NT2/D1 (cell line): ENCODE measurements at regions not wholly inside any gene's neighbourhood (a gene's known extent, or its start where the extent isn't known, plus 50 kb on each side); places are given as distances from the start of the nearest gene placed in this dataset.

ENCODE experiments used
- DNase-seq: peaks from one replicate; pipeline ENCODE4 v3.0.0-alpha.2; 2011; ENCODE audit warnings: low read depth, low spot score
- H3K27me3 ChIP-seq: 2 replicates; pipeline ENCODE4 v1.6.0; 2011; ENCODE audit warnings: mild to moderate bottlenecking; ENCODE audit not compliant: insufficient read length, insufficient read depth
- H3K36me3 ChIP-seq: 2 replicates; pipeline ENCODE4 v1.6.1; 2011; ENCODE audit warnings: mild to moderate bottlenecking, low read length, mixed read lengths; ENCODE audit not compliant: insufficient read depth, insufficient read length
- H3K4me1 ChIP-seq: 2 replicates; pipeline ENCODE4 v1.5.1; 2011; ENCODE audit not compliant: insufficient read depth, insufficient read length
- H3K4me3 ChIP-seq: 2 replicates; pipeline ENCODE4 v1.5.1; 2011; ENCODE audit warnings: low read depth; ENCODE audit not compliant: insufficient read length
- H3K9ac ChIP-seq: 2 replicates; pipeline ENCODE4 v1.6.0; 2011; ENCODE audit warnings: low read depth; ENCODE audit not compliant: insufficient read length
- H3K9me3 ChIP-seq: 2 replicates; pipeline ENCODE4 v1.5.1; 2011; ENCODE audit warnings: mild to moderate bottlenecking, low read length; ENCODE audit not compliant: insufficient read depth
- SUZ12 ChIP-seq: IDR thresholded peaks from 2 replicates; pipeline ENCODE4 v1.6.1; 2011; ENCODE audit not compliant: insufficient read length, insufficient read depth; ENCODE audit errors: extremely low read depth
- YY1 ChIP-seq: IDR thresholded peaks from 2 replicates; pipeline ENCODE4 v1.6.1; 2011; ENCODE audit not compliant: insufficient read length, insufficient read depth
- ZNF274 ChIP-seq: IDR thresholded peaks from 2 replicates; pipeline ENCODE4 v1.6.1; 2011; ENCODE audit warnings: mild to moderate bottlenecking, low read depth, low read length

DNA sequence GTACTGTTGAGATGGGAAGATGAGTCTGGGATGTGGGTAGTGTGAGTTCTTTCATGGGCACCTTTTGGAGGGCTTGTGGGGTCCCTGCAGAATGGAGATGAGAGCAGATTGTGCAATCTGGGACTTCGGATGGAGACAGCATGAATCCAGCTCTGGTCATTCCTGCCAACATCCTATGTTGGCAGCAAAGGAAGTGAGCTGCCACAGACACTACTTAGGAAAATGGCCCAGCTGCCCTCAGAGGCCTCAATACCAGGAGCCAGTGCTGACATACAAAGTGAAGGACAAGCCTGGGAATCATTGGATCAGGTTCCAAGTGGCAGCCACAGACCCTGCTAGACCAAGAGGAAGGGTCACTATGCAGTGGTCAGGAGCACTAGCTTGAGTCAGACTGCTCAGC is 402.8 kb downstream of the CDK5RAP2 start:
- TF ChIP-seq YY1: no peak
- TF ChIP-seq SUZ12: no peak
- TF ChIP-seq ZNF274: no peak
- H3K4me3 ChIP-seq: no peak overlapping the region
- no peaks in the 10 kb centered on the region for H3K4me1 ChIP-seq
- H3K9ac ChIP-seq: no peak overlapping the region
- no peak for DNase-seq
- no peaks in the 10 kb centered on the region for H3K36me3 ChIP-seq
- H3K27me3 ChIP-seq: no peaks in the 10 kb centered on the region
- no peaks in the 10 kb centered on the region for H3K9me3 ChIP-seq

DNA sequence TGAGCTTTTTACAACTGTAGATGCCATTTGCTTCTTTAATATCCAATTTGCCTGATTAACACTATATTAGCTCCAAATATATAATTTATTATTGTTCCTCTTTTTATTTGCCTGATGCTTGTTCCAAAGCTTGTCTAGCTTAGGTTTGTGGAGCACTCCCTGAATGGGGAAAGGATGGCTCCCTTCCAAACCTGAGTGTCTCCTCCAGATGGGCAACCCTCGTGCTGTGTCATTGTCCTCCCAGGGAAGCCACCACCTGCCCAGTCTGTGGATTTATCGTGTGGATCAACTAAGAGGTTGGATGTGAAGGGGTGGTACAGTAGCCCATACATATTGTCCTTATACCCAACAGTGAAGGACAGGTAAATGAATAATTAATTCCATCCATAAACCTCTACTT is 404.9 kb downstream of the CDK5RAP2 start:
- no peak overlapping the region for H3K4me3 ChIP-seq
- H3K36me3 ChIP-seq: no peaks in the 10 kb centered on the region
- no peaks in the 10 kb centered on the region for H3K27me3 ChIP-seq
- H3K9me3 ChIP-seq: no peaks in the 10 kb centered on the region
- H3K9ac ChIP-seq: no peak overlapping the region
- H3K4me1 ChIP-seq: no peaks in the 10 kb centered on the region
- no peak for DNase-seq
- no peak for TF ChIP-seq SUZ12
- TF ChIP-seq YY1: no peak
- no peak for TF ChIP-seq ZNF274

DNA sequence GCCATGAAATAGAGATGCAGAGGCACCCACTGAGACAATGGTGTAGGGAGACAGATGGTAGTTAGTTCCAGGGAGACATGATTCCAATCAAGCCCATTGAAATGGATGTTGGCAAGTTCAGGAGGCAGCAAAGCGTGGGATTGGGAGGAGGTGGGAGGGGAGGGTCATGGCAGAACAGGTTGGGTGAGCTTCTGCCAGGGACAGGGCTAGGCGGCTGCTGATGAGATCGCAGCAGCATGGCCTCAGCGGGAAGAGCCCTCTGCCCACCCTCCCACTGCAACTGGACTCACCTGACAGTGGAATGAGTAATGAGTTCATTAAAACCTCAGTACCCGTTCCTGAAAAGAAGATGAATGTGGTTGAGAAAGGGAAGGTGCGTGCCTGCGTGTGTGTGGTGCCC is 418.2 kb downstream of the CDK5RAP2 start:
- TF ChIP-seq YY1: no peak
- no peaks in the 10 kb centered on the region for H3K36me3 ChIP-seq
- no peaks in the 10 kb centered on the region for H3K9me3 ChIP-seq
- no peak overlapping the region for H3K4me3 ChIP-seq
- H3K4me1 ChIP-seq: no peaks in the 10 kb centered on the region
- H3K27me3 ChIP-seq: peaks cover 3% of the 10 kb centered on the region
- H3K9ac ChIP-seq: no peak overlapping the region
- DNase-seq: no peak

DNA sequence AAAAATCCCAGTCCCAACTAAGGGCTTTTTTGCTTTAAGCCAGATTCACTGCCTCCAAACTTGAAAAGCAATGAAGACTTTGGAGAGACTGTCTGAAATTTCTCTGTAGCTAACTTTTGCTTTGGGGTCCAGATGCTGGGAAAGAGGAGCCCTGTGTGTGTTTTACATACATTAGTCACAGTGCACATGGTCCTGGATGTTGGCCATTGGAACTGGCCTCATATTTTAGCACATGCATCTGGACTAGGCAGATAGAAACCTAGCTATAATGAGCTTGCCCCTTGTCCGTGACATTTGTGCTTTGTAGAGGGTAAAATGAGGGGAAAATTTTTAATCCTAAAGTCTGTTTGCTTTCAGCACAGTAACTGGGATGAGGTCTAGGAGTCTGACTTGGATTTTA is 421.7 kb downstream of the CDK5RAP2 start:
- peaks cover 3% of the 10 kb centered on the region for H3K27me3 ChIP-seq
- no peak overlapping the region for H3K9ac ChIP-seq
- no peaks in the 10 kb centered on the region for H3K36me3 ChIP-seq
- TF ChIP-seq YY1 (no peak), ZNF274 (no peak), SUZ12 (no peak)
- no peak overlapping the region for H3K4me3 ChIP-seq
- H3K9me3 ChIP-seq: no peaks in the 10 kb centered on the region
- H3K4me1 ChIP-seq: no peaks in the 10 kb centered on the region
- no peak for DNase-seq

DNA sequence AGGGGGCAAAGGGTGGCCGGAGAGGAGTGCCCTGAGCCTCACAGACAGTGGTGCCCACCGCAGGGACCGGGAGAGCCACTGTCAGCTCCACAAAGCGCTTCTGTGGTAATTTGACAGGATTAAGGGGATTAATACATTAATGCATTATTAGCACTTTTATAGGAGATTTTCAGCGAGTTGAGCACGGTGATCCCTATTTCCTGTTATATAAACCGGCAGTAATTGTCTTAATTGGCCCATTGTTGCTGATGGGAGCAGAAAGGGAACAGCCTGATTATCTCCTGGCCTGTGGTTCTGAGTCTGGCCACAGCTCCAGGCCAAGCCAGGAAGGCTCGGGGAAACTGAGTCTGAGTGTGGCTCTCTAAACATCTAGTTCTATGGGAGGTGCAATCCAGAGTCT is 423.6 kb downstream of the CDK5RAP2 start:
- Histone ChIP-seq H3K36me3 (no peaks in the 10 kb centered on the region), H3K4me3 (no peak overlapping the region), H3K9ac (no peak overlapping the region), H3K27me3 (no peaks in the 10 kb centered on the region), H3K9me3 (no peaks in the 10 kb centered on the region), H3K4me1 (no peaks in the 10 kb centered on the region)
- no peak for DNase-seq
- TF ChIP-seq ZNF274 (no peak), SUZ12 (no peak)

DNA sequence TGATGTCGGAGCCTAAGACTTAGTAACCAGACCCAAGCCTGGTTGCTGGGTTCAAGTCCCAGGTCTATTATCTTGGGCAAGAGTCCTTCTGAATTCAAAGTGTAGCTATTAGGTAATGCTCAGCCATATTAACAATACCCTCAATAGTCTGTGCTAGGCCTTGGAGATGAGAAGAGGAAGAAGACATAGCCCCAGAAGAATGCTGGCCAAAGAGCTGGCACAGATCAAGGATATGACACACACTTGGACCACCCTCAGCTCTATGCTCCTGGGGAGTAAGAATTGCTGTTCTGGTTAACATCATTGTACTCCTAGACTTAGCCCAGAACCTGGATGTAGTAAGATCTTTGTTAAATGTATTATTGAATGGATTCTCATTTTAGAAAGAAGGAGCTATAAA is 426.7 kb downstream of the CDK5RAP2 start:
- H3K9ac ChIP-seq: no peak overlapping the region
- TF ChIP-seq YY1 (no peak), ZNF274 (no peak), SUZ12 (no peak)
- H3K36me3 ChIP-seq: no peaks in the 10 kb centered on the region

DNA sequence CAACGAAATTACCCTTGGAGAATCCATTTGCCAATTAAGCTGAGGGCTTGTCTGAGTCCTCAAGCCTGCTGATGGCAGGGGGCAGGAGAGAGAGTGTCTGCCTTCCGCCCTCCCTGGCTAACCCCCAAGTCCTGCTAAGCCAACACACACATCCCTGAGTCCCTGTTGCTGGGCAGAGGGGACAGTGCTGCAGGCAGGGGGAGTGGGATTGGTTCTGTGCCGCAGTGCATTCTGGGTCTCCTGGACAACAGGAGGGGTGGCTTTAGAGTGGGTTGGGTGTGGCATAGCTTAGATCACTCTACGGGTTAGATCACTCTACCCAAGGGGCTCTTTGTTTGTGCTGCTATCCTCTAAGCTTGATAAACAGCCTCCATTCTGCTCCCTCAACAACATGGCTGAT is 427.7 kb downstream of the CDK5RAP2 start:
- H3K4me3 ChIP-seq: no peak overlapping the region
- no peaks in the 10 kb centered on the region for H3K27me3 ChIP-seq
- H3K9ac ChIP-seq: no peak overlapping the region
- no peaks in the 10 kb centered on the region for H3K4me1 ChIP-seq
- TF ChIP-seq SUZ12: no peak
- TF ChIP-seq ZNF274: no peak
- no peak for TF ChIP-seq YY1
- H3K9me3 ChIP-seq: no peaks in the 10 kb centered on the region
- no peaks in the 10 kb centered on the region for H3K36me3 ChIP-seq
- peak; percentile 35 for DNase-seq

More for the DNA sequence above, 426.7 kb downstream of the CDK5RAP2 start:
- no peak for DNase-seq
- H3K9me3 ChIP-seq: no peaks in the 10 kb centered on the region
- no peaks in the 10 kb centered on the region for H3K4me1 ChIP-seq
- no peaks in the 10 kb centered on the region for H3K27me3 ChIP-seq
- H3K4me3 ChIP-seq: no peak overlapping the region

DNA sequence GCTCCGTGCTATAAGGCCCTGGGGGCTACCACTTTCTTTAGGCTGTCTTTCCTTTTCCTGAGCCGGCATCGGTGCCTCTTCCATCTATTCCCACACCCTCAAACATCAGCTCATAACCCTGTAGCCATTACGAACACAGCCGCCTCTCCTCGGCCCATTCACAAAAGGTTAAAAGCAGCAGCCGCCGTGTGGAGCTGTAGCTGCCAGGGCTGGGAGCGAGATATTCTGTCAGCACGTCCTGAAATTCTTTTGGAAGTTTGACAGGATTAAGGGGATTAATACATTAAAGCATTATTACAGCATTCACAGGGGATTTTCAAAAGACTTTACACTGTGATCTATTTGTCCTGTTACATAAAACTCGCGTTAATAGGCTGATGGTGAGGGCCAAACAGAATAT is 428.2 kb downstream of the CDK5RAP2 start:
- H3K36me3 ChIP-seq: no peaks in the 10 kb centered on the region
- H3K9me3 ChIP-seq: no peaks in the 10 kb centered on the region
- H3K9ac ChIP-seq: no peak overlapping the region
- no peaks in the 10 kb centered on the region for H3K27me3 ChIP-seq
- no peak overlapping the region for H3K4me3 ChIP-seq
- DNase-seq: no peak
- no peak for TF ChIP-seq SUZ12
- TF ChIP-seq YY1: no peak
- no peak for TF ChIP-seq ZNF274
- H3K4me1 ChIP-seq: no peaks in the 10 kb centered on the region
